TTC549 (cell line): ENCODE measurements at regions not wholly inside any gene's neighbourhood (a gene's known extent, or its start where the extent isn't known, plus 50 kb on each side); places are given as distances from the start of the nearest gene placed in this dataset.
"Not testable (repeated sequence)": the region's sequence is repeated elsewhere in the genome, so short reads cannot be mapped to it uniquely, and the experiment has no call there.

Source experiments
- FAIRE-seq: peaks from 2 replicates; lab custom pipeline; 2012; peaks lifted over from hg19 to GRCh38; lab: Jason Lieb, UNC

DNA sequence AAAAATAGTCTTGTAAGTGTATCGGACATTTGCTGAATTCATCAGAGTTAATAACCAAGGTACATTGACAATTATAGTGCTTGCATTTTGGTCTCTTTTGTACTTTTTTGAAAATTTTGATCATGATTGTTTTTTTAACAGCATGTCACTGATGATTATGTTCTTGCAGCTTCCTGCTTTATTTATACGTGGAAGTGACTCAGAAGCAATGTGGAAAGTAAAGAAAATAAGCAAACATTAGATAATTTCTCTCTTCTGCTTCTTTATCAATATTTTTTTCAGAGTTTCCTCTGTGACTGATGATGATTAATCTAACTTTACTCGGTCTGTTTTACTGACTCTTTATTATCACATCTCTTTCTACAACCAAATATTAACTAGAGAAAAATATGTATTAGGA lies 1351.9 kb downstream of the REEP3 start:
- FAIRE-seq = no peak

DNA sequence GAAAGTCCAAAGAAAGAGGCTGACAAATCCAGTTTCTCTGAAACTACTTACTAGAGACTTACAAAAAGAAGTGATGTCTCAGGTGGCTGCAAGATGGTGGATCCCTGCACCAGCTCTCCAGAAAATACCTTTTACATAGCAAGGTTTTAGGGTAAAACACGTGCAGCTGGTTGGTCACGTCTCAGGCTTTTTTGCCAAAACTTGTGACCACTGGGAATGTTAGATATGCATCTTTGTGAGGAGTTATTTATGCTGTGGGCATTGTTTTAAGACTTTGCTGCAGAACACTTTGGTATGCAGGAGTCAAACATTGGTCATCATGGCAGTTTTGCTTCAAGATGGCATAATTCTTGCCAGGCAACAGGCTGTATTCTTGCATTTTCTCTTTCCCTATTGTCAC lies 1352.8 kb downstream of the REEP3 start:
- FAIRE-seq = no peak

DNA sequence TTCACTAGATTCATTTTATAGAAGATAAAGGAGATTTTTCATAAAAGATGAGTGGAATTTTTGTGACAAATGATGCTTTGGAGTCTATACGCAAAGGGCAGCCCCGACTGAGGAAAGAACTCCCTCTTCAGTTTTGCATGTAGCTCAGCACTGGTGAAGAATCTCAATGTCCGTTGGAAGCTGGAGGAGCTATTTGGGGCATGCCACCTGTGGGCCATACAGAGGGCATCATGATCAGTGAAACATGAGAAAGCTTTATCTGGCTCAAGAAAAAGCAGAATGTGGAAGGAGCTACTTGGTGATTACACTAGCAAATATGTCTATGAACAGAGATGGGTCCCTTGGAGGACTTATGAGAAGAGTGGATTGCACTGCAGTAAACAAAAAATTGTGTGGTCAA lies 1359.3 kb downstream of the REEP3 start:
- no peak for FAIRE-seq

DNA sequence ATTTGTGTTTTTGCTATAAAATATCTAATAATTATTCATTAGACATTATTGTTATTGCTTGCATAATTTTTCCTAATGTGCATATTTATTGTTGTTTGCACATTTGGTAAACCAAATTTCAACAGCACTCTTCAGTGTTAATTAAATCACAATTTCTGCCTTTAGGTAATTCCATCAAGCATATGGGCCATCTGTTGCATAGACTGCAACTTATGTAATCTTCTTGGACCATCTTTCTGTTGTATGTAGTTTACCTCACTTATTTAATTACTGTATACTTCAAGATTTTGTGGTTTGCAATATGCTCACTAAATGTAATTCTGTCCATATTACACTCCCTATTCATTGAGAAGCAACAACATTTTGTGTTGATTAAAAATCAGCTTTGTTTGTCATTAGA lies 1360.1 kb downstream of the REEP3 start:
- FAIRE-seq = no peak

DNA sequence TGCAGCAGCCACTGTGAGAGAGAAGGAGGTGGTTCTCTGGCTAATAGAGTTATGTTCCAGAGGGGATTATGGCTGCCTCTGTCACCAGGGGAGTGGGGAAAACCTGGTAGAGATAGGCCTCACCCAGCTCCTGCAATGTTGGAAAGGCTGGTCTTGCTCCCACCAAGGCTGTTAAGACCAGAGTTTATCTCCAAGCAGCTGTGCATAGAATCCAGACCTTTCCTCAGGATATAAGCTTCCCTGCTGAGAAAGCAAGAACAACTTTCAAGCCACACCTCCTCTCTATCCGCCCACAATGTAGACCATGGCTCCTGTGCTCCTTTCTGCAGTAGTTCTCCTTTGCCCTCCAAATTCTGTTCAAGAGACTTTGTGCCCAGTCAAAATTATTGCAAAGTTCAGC lies 1375.4 kb downstream of the REEP3 start:
- no peak for FAIRE-seq

DNA sequence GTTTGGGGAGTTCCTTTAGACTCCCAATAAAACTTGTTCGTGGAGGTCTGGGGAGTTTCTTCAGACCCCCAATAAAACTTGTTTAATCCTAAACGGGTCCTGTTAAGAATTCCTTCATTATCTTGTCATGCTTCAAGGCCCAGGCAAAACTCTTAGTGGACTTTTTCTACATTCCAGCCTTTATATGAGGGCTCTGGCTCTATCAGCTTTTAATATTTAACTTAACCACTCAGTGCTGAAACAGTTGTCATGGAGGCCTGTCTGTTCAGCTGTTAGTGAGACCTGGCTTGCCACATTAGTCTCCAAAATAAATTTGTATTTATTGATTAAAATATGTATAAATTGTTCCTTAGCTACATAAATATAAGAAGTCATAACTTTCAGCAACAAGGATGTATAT lies 1385.1 kb downstream of the REEP3 start:
- not testable (repeated sequence) for FAIRE-seq

DNA sequence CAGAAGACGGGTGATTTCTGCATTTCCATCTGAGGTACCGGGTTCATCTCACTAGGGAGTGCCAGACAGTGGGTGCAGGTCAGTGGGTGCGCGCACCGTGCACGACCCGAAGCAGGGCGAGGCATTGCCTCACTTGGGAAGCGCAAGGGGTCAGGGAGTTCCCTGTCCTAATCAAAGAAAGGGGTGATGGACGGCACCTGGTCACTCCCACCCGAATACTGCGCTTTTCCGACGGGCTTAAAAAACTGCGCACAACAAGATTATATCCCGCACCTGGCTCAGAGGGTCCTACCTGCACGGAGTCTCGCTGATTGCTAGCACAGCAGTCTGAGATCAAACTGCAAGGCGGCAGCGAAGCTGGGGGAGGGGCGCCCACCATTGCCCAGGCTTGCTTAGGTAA lies 1403.1 kb downstream of the REEP3 start:
- not testable (repeated sequence) for FAIRE-seq

DNA sequence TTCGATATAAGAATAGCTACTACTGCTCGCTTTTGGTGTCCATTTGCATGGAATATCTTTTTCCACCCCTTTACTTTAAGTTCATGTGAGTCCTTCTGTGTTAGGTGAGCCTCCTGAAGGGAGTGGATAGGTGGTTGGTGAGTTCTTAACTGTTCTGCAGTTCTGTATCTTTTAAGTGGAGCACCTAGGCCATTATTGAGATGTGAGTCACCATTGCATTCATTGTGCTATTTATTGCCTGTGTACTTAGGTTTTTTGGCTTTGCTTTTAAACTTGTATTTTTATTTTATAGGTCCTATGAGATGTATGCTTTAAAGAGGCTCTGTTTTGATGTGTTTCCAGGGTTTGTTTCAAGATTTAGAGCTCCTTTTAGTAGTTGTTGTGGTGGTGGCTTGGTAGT lies 1430.8 kb downstream of the REEP3 start:
- FAIRE-seq = no peak

DNA sequence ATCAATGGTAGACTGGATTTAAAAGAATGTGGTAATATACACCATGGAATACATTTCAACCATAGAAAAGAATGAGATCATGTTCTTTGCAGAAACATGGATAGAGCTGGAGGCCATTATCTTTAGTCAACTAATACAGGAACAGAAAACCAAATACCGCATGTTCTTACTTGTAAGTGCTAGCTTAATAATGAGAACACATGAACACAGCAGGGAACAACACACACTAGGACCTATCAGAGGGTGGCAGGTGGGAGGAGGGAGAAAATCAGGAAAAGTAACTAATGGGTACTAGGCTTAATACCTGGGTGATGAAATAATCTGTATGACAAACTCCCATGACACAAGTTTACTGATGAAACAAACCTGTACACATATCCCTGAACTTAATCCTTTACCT lies 1435.2 kb downstream of the REEP3 start:
- FAIRE-seq = no peak

DNA sequence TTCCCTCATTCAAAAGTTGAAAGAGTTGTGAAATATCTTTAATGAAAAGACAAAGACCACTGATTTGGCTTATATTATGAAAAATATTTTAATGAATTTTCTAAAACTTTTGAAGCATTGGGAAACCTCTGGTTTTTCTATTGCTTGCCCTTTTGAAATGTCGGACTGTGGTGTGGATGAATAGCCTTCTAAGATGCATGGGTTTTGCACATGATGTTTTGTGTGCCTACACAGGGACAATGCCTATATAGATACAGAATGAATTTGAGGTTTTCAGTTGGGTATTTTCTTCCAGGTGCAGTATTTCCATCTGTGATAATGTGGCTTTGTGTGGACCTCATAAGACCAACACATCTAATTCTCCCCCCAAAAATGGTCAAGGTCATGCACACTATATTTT lies 1437.9 kb downstream of the REEP3 start:
- FAIRE-seq = no peak

DNA sequence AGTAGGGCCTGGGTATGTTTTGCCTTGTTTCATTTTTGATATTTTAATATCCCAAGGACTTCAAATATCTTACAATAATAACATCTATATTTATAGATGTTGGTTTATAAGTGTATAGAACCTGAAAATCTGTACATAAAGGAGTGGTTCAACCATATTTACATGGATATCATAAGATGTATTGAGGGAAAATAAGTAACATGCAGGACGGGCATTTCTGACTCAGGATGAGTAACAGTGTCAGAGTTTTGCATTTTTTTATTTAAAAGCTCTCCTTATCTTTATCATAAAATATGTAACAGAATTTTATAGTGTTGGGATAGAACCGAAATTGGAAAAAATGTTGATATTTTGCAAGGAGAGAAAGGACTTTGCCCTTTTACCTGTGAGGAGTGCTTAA lies 1438.7 kb downstream of the REEP3 start:
- FAIRE-seq = no peak

DNA sequence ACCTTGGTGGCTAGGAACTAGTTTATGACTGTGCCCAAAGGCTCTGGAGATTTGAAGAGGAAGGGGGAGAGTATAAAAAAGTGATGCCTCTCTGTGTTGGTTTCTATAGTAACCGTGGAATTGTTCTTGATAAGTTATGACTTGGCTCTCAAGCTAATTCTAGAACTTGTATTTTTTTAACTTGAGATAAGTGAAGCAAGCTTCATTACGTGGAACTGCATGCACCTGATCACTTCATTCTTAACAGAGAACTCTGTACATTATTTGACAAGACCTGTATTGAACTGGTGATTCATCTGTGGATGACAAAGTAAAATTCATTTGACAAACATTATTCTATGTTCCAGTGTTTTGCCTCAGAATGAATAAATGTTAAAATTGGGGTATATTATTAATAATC lies 1452.2 kb downstream of the REEP3 start:
- no peak for FAIRE-seq

DNA sequence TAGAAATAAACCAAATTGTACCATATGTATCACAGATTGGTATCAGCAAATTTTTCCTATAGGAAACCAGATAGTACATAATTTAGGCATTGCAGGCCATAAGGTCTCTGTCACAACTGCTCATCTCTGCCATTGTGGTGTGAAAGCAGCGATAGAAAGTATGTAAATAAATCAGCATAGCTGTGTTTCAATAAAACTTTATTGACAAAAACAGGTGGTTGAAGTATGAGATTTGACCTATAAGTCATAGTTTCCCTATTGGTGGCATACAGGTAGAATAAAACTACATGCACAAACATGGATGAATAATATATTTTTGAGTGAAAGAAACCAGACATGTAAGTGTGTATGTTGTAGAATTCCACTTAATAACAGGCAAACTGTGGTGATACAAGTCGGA lies 1454.9 kb downstream of the REEP3 start:
- no peak for FAIRE-seq

DNA sequence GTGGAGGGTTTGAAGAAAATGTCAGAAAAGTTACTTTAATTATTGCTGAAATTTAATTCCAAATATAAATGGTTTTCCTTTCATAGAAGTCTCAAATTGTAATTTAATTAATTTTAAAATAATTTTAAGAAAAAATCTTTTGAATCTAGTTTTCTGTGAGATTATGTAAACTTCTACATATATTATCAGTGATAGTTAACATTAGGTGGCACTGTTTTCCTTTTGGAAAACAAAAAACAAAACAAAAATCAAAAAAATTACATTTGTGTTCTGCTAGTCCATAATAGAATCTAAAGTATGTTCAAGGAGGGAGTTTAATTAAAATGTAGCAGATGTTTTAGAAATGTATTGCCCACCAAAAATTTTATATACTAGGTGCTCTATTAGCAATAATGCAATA lies 1456.7 kb downstream of the REEP3 start:
- FAIRE-seq = peak; percentile 43

DNA sequence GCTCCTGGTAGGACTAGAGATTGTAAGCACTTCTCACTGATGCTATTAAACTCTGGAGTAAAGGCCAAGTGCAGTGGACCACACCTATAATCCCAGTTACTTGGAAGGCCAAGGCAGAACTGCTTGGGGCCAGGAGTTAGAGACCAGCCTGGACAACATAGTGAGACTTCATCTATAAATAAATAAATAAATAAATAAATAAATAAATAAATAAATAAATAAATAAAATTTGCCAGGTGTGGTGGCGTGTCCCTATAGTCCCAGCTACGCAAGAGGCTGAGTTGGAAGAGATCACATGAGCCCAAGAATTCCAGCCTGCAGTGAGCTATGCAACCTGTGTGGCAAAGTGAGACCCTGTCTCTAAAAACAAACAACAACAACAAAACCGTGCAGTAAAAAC lies 1475.7 kb downstream of the REEP3 start:
- FAIRE-seq = no peak

DNA sequence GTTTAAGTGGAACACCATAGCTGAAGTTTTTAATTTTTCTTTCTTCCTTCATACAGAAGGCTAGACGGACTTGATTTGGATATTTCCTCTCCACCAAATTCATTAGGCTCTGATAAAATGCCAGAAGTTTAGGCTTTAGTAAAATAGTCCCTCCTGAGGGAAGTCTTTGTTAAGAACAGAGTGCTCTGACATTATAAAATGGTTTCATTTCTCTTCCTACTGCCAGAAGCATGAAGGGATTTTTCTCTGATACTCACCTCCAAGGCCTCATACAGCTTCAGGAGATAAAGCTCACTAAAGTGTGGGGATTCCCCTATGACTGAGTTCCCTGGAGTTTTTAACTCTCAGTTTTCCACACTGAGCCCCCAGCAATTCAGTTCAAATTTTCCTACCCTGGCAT lies 1489.6 kb downstream of the REEP3 start:
- no peak for FAIRE-seq

DNA sequence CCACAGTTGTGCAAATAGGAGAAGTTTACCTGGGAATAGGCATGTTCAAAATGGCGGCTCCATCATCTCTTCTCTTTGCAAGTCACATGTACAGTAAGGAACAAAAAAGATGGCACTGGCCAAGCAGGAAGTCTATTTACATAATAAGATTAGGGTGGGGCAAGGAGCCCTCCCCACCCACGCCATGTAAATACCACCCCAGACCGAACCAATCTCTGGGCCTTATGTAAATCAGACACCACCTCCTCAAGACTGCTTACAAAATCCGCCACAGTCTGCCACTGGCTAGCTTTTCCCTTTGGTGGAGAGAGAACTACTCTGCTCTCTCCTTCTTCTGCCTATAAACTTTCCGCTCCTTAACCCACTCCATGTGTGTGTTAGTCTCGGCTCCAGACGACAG lies 1496.3 kb downstream of the REEP3 start:
- no peak for FAIRE-seq

DNA sequence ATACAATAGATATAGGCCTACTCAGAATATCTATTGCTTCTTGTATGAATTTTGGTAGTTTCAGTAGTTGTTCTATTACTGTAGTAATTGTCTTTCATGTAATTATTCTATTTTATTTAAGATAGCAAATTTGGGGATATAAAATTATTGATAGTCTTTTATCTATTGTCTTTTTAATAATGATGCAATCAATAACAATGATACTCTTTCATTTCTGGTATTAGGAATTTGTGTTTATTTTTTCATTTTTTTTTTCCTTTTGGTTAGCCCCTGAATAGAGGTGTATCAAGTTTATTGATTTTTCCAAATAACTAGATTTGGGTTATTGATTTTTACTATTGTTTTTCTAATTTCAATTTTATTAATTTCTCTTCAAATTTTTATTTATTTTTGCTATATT lies 1503.7 kb downstream of the REEP3 start:
- no peak for FAIRE-seq

DNA sequence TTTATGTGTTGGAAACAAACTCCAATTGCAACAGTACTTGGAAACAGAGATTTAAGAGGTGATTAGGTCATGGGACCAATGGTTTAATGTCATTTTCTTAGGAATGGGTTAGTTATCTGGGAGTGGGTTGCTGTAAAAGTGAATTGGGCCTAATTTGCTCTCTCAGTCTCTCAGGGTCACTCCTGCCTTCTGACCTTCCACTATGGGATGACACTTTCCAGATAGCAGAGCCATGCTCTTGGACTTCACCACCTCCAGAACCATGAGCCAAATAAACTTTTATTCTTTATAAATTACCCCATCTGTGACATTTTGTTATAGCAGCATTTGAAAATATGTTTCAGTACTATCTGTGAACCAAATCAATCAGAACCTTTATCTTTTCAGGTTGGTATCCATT lies 1509.1 kb downstream of the REEP3 start:
- FAIRE-seq = no peak

DNA sequence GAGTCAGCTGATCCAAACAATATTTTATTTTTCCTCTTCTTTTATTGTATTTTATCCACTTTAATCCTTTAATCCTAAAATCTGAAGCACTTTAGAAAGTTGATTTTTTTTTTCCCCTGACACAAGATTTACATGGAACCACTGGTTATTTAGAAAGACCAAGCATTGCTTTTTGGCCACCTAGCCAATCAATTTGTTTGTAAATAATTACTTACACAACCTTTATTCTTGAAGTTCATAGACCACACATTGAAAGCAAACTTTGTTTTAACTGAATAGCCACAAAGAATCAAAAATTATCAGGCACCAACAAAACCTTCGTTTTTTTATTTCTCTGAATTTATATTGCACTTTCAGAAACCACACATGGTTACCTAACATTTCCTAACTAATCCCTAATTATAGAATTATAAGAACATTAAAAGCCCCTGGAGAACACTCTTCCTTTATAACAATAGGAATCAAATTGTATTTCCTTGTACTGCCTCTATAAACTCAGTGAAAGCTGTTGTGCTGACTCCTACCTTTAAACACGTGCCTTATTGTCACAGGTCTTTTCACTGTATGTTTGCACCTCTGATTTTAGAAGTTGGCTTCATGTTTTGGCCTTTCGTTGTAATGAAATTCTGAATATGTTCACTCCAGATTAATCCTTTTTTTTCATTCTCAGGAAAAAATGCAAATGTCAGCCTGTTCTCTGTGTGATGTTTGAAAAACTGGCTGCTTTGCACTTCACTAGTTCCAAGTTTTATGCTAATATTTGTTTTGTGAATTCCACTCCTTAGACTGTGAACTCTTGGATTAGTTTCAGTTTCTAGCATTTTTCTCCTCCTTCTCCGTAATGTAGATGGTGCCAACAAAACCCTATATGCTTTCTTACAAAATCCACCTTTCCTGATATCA lies 1511.9 kb downstream of the REEP3 start:
- no peak for FAIRE-seq

DNA sequence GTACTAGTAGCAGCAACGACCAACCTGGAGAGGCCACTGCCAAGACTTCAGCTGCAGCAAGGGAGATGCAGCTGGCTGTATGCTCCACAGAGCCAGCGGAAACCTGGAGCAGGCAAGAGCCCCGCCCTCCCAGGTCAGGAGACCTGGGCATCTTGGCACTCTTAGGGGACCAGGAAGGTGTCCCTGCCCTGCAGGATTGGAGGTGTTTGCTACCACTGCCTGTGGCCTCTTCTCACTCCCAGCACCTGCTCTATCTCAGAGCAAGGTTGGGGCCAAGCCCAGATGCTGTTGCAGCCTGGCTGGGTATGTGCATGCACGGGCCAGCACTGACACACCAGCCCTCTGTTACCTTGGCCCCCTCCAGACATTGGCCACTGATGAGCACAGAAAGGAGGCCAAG lies 1512.8 kb downstream of the REEP3 start:
- no peak for FAIRE-seq

DNA sequence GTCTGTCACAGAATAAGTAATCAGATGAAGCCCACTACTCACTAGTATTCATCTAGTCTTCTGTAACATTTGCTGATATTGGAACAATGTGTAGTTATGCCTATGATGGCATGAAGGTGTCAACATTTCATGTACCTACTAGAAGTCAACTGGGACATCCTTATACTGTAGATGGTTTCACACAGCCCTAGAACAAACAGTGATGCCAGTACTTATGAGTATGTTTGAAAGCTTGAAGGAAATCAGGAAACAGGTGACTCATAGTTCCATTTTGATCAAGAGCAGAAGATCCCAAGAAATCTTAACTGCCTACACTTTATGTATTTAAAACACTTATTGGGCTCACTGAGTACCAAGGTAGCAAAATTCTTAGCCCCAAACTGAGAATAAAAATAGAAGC lies 1519.6 kb downstream of the REEP3 start:
- FAIRE-seq = no peak

DNA sequence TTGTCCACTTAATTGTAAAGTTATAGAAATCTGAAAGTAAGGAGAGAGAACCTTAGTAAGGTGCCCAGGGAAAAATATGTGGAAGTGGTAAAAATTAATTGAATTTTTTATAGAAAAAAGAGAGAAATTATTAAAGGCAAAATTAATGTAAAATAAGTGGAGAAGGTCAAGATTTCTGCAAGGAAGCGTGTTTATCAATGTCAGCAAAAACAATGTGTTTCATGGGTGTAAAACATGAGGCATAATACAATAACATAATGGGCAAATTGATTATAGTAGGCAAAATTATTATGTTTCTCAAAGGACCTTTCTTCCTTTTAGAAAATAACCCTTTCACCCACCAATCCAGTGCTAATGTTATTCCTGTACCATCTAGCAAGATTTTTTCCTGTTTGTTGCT lies 1520.1 kb downstream of the REEP3 start:
- no peak for FAIRE-seq

DNA sequence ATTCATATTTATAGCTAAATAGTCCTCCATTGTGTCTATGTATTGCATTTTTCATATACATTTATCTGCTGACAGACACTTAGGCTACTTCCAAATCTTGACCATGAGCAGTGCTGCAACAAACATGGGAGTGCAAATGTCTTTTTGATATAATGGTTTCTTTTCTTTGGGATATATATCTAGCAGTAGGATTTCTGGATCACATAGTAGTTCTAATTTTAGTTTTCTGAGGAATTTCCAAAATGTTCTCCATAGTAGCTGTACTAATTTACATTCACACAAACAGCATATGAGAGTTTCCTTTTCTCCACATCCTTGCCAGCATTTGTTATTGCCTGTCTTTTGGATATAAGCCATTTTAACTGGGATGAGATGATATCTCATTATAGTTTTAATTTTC lies 1521.3 kb downstream of the REEP3 start:
- no peak for FAIRE-seq

DNA sequence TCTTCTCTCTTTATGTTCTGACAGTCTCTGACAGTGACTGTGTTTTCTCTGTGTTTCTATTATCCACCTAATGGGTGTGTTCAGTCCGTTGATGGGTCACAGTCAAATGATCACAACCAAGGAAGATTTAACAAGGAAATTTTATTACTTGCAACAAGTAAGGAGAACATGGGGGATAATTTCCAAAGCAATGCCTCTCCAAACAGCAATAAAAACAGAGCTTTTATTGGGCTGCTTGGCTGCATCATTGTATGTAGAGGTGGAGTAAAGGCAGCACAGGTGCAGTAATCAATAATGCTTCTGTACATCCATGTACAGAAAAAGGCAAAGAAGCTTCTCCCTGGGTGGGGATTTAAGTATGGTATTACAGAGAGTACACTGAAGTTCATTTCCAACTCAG lies 1525.6 kb downstream of the REEP3 start:
- no peak for FAIRE-seq
